SU-DHL-6 (cell line): ENCODE measurements at regions not wholly inside any gene's neighbourhood (a gene's known extent, or its start where the extent isn't known, plus 50 kb on each side); places are given as distances from the start of the nearest gene placed in this dataset.

Source experiments
- EZH2phosphoT487 ChIP-seq: fragments of 200-600 bp; sonication (generic), shearing (Covaris generic); conservative IDR thresholded peaks from 2 replicates; pipeline ENCODE4 v1.6.1; 2018; ENCODE audit warnings: mild to moderate bottlenecking, antibody characterized with exemption, low read length, moderate library complexity, mixed read lengths
- TF ChIP-seq, protein P1 (sequence below): fragments of 200-600 bp; sonication (generic); IDR thresholded peaks from one replicate; pipeline ENCODE4 v1.5.1; 2017; ENCODE audit warnings: antibody characterized with exemption, mild to moderate bottlenecking, low read length, moderate library complexity; ENCODE audit not compliant: insufficient read depth, poor library complexity, severe bottlenecking

DNA sequence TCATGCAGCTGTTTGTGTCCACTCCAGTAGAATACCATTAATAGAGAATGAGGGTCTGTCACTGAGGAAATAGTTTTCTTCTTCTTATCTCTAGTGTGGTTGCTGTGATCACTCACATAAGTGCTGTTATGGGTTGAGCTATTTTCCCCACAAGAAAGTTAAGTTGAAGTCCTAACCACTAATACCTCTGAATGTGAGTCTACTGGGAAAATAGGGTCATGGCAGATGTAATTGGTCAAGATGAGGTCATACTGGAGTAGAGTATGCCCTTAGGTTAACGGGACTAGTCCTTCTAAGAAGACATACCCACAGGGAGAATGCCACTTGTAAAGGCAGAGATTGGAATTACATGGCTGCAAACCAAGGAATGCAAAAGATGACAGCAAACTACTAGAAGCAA, 70.5 kb upstream of the COL24A1 start:
- TF ChIP-seq, protein P1, sequence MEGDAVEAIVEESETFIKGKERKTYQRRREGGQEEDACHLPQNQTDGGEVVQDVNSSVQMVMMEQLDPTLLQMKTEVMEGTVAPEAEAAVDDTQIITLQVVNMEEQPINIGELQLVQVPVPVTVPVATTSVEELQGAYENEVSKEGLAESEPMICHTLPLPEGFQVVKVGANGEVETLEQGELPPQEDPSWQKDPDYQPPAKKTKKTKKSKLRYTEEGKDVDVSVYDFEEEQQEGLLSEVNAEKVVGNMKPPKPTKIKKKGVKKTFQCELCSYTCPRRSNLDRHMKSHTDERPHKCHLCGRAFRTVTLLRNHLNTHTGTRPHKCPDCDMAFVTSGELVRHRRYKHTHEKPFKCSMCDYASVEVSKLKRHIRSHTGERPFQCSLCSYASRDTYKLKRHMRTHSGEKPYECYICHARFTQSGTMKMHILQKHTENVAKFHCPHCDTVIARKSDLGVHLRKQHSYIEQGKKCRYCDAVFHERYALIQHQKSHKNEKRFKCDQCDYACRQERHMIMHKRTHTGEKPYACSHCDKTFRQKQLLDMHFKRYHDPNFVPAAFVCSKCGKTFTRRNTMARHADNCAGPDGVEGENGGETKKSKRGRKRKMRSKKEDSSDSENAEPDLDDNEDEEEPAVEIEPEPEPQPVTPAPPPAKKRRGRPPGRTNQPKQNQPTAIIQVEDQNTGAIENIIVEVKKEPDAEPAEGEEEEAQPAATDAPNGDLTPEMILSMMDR, result no peak
- no peak for TF ChIP-seq EZH2phosphoT487
